ENCODE measurements at regions not wholly inside any gene's neighbourhood (a gene's known extent, or its start where the extent isn't known, plus 50 kb on each side); places are given as distances from the start of the nearest gene placed in this dataset.

- Mint-ChIP-seq H3K4me1 (ENCODE audit: insufficient read depth, unreplicated experiment) (no peaks in the 10 kb centered on the region), H3K4me3 (ENCODE audit: unreplicated experiment) (no peak overlapping the region), H3K36me3 (ENCODE audit: insufficient read depth, unreplicated experiment) (no peaks in the 10 kb centered on the region), H3K9me3 (ENCODE audit: unreplicated experiment) (no peaks in the 10 kb centered on the region), H3K27me3 (ENCODE audit: insufficient read depth, unreplicated experiment) (no peaks in the 10 kb centered on the region), H3K27ac (ENCODE audit: low read depth, unreplicated experiment) (no peak overlapping the region)
- no peak for TF ChIP-seq CTCF (IDR thresholded peaks at IDR 0.05; ENCODE audit: unreplicated experiment)
- no peak for DNase-seq (ENCODE audit: unreplicated experiment)
- BruUV-seq (replicated peaks) = no TSS peak
- ChIA-PET POLR2A (no interaction called here), CTCF (no interaction called here)
- intact Hi-C loops (cut with micrococcal nuclease) = no loop called here
Measured at GRCh38 chr12:127583041-127583440, 683.9 kb upstream of the TMEM132C start.

- ChIA-PET POLR2A (no interaction called here), CTCF (no interaction called here)
- Mint-ChIP-seq H3K36me3 (ENCODE audit: insufficient read depth, unreplicated experiment) (no peaks in the 10 kb centered on the region), H3K4me1 (ENCODE audit: insufficient read depth, unreplicated experiment) (no peaks in the 10 kb centered on the region), H3K27me3 (ENCODE audit: insufficient read depth, unreplicated experiment) (no peaks in the 10 kb centered on the region), H3K9me3 (ENCODE audit: unreplicated experiment) (peaks cover 8% of the 10 kb centered on the region), H3K27ac (ENCODE audit: low read depth, unreplicated experiment) (no peak overlapping the region), H3K4me3 (ENCODE audit: unreplicated experiment) (no peak overlapping the region)
- BruUV-seq (replicated peaks) = no TSS peak
- no peak for TF ChIP-seq CTCF (IDR thresholded peaks at IDR 0.05; ENCODE audit: unreplicated experiment)
- intact Hi-C loops (cut with micrococcal nuclease) = no loop called here
- DNase-seq (ENCODE audit: unreplicated experiment) = peak; percentile 20
Measured at GRCh38 chr12:127588249-127588648, 678.7 kb upstream of the TMEM132C start.

- no peak for TF ChIP-seq CTCF (IDR thresholded peaks at IDR 0.05; ENCODE audit: unreplicated experiment)
- intact Hi-C loops (cut with micrococcal nuclease) = no loop called here
- no peaks in the 10 kb centered on the region for H3K36me3 Mint-ChIP-seq (ENCODE audit: insufficient read depth, unreplicated experiment)
- no peak overlapping the region for H3K27ac Mint-ChIP-seq (ENCODE audit: low read depth, unreplicated experiment)
- DNase-seq (ENCODE audit: unreplicated experiment) = no peak
- H3K4me3 Mint-ChIP-seq (ENCODE audit: unreplicated experiment) = no peak overlapping the region
- no peaks in the 10 kb centered on the region for H3K4me1 Mint-ChIP-seq (ENCODE audit: insufficient read depth, unreplicated experiment)
- BruUV-seq (replicated peaks) = no TSS peak
- H3K27me3 Mint-ChIP-seq (ENCODE audit: insufficient read depth, unreplicated experiment) = no peaks in the 10 kb centered on the region
- POLR2A ChIA-PET = no interaction called here
- H3K9me3 Mint-ChIP-seq (ENCODE audit: unreplicated experiment) = peaks cover 8% of the 10 kb centered on the region
- CTCF ChIA-PET = no interaction called here
Measured at GRCh38 chr12:127589541-127589940, 677.4 kb upstream of the TMEM132C start.

- no peak overlapping the region for H3K27ac Mint-ChIP-seq (ENCODE audit: low read depth, unreplicated experiment)
- BruUV-seq (replicated peaks) = no TSS peak
- DNase-seq (ENCODE audit: unreplicated experiment) = no peak
- no peak overlapping the region for H3K4me3 Mint-ChIP-seq (ENCODE audit: unreplicated experiment)
- POLR2A ChIA-PET = no interaction called here
- no peaks in the 10 kb centered on the region for H3K4me1 Mint-ChIP-seq (ENCODE audit: insufficient read depth, unreplicated experiment)
- TF ChIP-seq CTCF (IDR thresholded peaks at IDR 0.05; ENCODE audit: unreplicated experiment) = no peak
- H3K9me3 Mint-ChIP-seq (ENCODE audit: unreplicated experiment) = peaks cover 8% of the 10 kb centered on the region
- CTCF ChIA-PET = interaction anchor here (0.7 kb wide), 1 partner anchor 159 kb away, joined by 3 read pairs; no protein-coding TSS in a partner anchor
- no peaks in the 10 kb centered on the region for H3K27me3 Mint-ChIP-seq (ENCODE audit: insufficient read depth, unreplicated experiment)
- intact Hi-C loops (cut with micrococcal nuclease) = no loop called here
- H3K36me3 Mint-ChIP-seq (ENCODE audit: insufficient read depth, unreplicated experiment) = no peaks in the 10 kb centered on the region
Measured at GRCh38 chr12:127590868-127591267, 676.1 kb upstream of the TMEM132C start.
